GM21367 (cell line): ENCODE measurements at regions not wholly inside any gene's neighbourhood (a gene's known extent, or its start where the extent isn't known, plus 50 kb on each side); places are given as distances from the start of the nearest gene placed in this dataset.
"Not testable (repeated sequence)": the region's sequence is repeated elsewhere in the genome, so short reads cannot be mapped to it uniquely, and the experiment has no call there.

Experiments
- ATAC-seq: cut with Tn5 transposase; IDR thresholded peaks from one replicate; pipeline ENCODE4 v1.9.1; 2021; ENCODE audit not compliant: unreplicated experiment

GRCh38 chr10:78207216-78207615 is 173.6 kb downstream of the RPS24 start:
- ATAC-seq = no peak

- no peak for ATAC-seq
Observed at GRCh38 chr10:78207776-78208175, 174.1 kb downstream of the RPS24 start.

DNA sequence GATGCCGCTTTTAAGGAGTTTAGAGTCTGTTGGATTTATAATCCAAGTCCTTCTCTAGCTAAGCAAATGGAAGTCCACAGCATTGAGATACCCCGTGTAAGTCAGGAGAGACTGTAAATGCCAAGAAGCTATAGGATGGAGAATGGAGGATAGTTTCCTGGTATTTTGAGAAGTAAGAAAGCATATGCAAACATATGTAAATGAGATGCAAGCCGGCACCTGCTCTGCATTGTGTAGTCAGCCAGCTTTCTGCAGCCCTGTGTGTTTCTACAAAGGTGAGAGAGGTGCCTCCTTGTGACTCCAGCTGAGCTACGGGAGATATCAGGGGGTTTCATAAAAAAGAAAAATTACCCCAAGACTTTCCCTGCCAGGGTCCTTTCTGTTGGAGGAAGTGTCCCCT is 176.3 kb downstream of the RPS24 start:
- no peak for ATAC-seq

DNA sequence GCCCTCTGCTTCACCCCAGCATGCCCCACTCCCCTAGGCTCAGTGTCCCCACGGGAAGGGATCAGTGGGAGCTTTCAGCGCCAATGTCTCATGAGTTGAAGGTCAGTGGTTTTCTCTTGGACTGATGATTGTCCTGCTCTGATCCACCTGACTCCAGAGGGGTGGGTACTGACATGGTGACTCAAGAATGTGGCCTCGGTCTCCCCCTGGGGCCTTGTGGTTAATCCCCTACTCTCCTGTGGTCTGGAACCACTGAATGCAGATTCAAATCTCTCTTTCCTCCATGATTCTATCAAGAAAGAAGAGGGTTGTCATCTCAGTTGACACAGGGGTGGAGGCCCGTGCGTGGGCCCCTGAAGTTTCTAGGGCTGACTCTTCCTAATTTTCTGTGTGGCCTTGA is 176.9 kb downstream of the RPS24 start:
- ATAC-seq = no peak

- no peak for ATAC-seq
Observed at GRCh38 chr10:78210976-78211375, 177.3 kb downstream of the RPS24 start.

- no peak for ATAC-seq
Observed at GRCh38 chr10:78211561-78212051, 177.9 kb downstream of the RPS24 start.

DNA sequence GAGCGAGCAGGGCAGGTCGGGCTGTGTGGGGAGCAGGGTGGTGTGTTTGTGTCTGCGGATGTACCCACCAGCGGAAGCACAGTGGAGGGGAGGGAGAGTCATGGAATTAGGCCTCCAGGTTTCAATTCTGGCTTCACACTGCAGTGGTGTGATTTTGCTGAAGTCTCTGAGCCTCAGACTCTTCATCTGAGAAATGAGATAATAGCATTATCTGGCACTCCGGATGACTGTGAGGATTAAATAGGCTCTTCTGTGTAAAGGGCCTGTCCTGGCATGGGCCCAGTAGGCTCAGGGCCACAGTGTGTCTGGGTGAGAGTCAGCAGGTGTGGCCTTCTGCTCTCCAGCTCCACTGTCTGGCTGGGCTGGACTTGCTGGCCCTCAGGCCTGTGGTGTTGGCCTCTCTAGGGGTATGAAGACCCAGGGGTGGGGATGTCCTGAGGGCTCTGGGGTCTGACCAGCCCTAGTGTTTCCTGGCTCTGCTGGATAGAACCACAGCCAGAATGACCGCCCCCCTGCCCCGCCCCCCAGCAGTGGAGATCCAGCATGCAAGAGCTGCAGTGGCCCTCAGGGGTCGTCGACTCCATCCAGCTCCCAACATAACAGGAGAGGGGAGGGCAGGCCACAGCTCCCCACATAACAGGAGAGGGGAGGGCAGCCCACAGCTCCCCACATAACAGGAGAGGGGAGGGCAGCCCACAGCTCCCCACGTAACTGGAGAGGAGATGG is 178.6 kb downstream of the RPS24 start:
- no peak for ATAC-seq

DNA sequence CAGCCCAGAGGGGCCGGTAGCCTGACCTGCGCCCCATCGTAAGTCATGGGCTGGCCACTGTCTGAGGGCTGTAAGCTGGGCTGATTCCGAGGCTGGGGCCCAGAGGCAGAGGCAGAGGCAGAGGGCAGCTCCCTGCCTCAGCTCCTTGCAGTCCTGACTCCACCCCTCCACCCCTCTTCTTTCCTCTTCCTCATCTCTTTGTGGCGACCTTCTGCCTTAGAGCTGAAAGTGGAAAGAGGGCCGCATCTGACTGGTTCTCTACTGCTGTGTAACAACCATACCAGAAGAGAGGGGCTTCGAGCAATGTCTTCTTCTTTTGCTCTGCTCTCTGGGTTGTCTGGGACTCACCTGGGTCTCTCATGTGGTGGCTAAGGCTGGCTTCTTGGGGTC is 179.1 kb downstream of the RPS24 start:
- ATAC-seq = no peak

GRCh38 chr10:78214955-78215354 is 181.3 kb downstream of the RPS24 start:
- ATAC-seq = no peak

- no peak for ATAC-seq
Observed at GRCh38 chr10:78215645-78216044, 182.0 kb downstream of the RPS24 start.

DNA sequence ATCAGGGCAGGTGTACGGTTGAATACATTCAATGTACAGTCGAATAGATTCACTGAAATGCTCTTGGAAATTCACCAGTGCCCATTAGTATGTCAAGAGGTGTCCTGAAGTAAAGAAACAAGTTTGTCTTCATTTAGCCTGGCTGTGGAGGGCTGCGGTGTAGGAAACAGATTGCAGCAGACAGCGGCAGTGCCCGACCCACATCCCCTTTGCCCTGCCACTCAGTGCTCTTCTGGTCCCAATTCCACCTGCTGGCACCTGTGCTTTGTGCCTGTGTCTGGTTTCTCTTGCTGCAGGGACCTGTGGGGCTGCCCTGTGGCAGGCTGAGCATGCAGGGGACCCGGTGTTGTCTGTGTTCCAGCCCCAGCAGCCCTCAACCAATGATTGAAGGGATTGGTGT is 183.7 kb downstream of the RPS24 start:
- ATAC-seq = no peak

- no peak for ATAC-seq
Observed at GRCh38 chr10:78218798-78219490, 185.3 kb downstream of the RPS24 start.

- not testable (repeated sequence) for ATAC-seq
Observed at GRCh38 chr10:78219568-78219967, 185.9 kb downstream of the RPS24 start.

DNA sequence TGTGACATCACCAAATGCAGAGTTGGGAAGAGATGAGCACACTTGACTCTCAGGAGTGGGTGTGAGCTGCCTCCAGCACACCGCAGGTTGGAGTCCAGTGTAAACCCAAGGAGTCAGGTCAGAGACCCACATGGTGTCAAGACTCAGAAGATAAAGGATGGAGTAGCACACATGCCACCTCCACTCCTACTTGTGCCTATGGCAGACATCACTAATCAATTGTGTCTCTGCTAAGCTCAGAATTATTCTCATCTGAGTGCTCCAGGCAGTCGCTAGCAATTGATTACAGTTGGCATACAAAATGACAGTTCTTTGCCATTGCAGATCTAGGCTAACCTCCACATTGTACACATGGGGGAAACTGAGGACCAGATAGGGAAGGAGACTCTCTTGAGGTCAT is 187.1 kb downstream of the RPS24 start:
- no peak for ATAC-seq

DNA sequence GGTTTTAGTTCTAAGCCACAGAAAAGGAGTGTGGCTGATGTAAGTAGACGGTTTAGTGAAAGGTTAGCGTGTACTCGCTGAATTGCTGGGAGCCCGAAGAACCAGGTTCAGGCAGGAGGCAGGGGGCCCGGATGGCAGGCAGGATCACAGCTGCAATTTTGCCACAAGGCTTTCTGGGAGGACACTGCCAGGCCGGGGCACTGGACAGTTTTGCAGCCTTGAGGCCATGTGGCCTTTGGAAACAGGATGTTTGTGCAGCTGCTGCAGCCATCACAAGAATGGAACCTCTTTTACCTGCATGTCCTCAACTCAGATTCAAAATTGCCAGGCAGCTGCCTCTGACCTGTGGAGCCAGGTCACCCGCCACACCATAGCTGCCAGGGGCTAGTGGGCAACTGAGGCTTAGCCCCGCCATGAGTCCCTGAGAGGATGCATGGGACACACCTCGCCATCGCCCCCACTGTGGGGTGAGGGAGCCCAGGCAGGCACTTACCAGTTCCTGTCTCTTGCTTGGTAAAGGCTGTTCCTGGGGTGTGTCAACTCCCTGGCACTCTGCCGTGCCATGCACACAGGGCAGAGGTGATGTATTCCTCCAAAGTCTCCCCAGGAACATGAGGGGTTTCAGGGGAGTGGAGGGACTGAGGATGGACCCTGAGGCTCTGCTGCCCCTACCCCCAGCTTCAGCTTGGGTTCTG is 188.6 kb downstream of the RPS24 start:
- ATAC-seq = no peak

DNA sequence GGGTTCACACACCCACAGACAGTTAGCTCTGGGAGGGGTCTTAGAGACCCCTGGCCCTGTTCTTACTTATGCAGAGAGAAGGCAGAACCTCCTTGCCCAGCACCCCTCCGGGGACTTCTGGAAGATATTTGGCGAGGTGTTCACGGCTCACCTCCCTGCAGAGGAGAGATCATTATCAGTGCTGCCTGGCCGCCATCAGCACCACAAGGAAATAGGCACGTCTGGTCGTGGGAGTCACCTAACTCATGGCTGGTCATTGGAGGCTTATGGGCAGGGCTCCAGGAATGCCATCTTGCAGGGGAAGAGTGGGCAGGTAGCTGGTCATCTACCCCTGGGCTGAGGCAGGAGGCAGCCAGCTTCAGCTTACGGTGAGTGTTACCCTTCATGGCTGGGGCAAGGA is 189.4 kb downstream of the RPS24 start:
- no peak for ATAC-seq

DNA sequence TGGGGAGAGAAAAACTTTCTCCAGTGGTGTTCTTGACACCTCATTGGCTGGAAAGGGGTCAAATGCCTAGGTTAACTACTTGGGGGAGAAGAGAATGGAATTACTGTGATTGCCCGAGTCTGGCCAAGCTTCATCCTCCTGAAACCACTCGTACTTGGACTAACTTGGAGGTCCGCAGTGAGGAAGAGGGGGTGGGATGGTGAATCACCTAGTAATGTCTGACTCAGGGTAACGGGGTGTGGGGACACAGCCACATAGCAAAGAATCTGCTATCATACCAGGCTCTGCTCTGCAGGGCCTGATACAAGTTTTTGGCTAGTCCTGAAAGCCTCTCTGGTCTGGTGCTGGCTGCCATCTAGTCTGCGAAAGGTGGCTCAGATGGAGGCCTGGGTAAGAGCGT is 190.9 kb downstream of the RPS24 start:
- no peak for ATAC-seq

DNA sequence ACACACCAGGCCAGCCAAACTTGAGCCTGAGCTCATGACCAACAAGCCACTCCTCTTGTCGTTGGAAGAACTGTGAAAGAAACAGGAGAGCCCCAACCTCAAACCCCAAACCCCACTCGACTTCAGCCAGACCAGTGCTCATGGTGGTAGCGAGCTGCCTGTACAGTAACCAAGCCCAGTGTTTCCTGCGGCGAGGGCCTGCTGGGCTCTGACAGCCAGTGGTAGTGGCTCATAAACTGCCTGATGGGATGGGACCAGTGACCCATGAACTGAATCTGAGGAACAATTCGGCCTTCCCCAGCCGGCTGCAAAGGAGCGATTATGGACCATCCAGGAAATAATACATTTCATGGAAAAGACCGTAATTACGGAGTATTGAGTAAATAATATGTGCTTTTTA is 191.9 kb downstream of the RPS24 start:
- ATAC-seq = no peak

- ATAC-seq = no peak
Observed at GRCh38 chr10:78229489-78229888, 195.8 kb downstream of the RPS24 start.

DNA sequence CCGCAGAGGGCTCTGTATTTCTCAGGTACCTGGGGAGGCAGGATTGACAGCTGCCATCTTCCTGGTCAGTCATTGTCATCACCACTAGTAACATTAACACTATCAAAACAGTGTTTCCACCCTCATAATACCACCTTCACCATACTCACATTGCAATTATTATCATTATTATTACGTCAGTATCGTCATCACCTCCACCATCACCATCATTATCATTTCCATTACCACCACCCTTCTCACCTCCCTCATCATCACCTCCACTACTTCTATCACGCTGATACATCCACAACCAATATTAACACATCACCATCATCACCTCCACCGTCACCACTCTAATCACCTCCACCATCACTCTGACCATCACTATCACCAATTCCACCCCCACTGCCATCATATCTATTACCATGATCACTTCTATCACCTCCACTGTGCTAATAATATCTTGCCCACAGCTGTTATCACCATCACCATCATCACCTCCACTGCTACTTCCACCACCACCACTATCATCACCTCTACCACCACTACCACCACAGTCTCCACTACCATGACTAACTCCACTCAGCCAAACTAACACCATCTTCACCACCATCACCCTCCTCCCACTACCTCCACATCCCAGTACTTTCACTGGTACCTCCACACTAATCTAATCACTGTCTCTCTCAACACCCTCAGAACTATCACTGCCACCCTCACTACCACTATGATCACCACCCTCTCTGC is 196.4 kb downstream of the RPS24 start:
- ATAC-seq = no peak

GRCh38 chr10:78231327-78231726 is 197.7 kb downstream of the RPS24 start:
- no peak for ATAC-seq
